ENCODE measurements at regions not wholly inside any gene's neighbourhood (a gene's known extent, or its start where the extent isn't known, plus 50 kb on each side); places are given as distances from the start of the nearest gene placed in this dataset.
"Not testable (repeated sequence)": the region's sequence is repeated elsewhere in the genome, so short reads cannot be mapped to it uniquely, and the experiment has no call there.

DNA sequence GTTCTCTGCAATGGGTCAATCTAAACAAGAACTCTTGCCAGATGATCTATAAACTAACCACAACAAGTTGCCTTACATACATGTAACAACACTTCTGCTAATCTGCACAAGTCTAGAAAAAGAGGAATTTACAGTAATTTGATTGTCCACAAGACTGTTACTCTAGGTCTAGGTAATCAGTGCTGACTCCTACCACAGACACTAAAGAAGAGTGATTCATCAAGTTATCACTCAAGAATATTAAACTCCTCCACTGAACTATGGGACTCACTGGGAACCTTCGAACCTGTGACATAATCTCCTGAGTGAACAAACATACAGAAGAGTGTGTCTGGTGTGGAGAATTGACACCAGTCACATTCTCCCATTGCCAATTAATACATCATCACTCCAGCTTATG lies 138.3 kb downstream of the ANXA2 start:
- DNase-seq (ENCODE audit: low read depth, low spot score) = no peak

DNA sequence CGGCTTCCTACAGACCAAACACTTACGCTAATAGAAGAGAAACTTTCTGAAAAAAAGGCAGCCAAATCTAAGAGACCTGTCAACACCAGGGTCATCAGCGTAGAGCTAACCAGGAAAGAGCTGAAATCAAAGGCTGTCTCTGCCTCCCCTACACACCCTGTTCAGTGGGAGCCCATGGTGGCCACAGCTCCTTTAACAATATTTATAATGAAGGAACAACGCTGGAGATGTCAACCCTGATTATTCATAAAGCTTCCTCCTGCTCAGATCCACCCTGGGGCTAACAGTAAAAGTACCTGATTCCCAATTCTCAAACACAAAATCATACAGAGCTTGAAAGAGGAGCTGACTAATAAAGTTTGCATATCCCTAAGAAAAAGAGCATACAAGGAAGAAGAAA lies 133.7 kb downstream of the ANXA2 start:
- no peak for DNase-seq (ENCODE audit: low read depth, low spot score)

DNA sequence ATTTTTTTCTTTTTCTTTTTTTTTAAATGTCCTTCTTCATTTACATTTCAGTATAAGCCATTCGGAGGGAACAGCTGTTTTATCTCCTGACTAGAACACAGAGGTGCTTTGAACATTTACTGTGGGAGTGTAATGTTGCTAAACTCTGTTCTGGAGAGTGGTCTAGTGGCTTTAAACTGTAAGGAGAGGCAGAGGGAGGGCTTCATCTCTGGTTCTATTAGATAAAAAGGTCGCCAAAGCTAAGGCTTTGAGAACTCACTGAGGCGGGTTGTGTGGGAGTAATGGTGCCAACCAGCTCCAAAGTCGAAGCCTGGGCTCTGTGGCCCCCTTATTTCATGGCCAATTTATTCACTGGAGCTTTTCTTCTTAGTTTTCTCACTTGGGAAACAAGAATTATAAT lies 133.2 kb downstream of the ANXA2 start:
- no peak for DNase-seq (ENCODE audit: low read depth, low spot score)

DNA sequence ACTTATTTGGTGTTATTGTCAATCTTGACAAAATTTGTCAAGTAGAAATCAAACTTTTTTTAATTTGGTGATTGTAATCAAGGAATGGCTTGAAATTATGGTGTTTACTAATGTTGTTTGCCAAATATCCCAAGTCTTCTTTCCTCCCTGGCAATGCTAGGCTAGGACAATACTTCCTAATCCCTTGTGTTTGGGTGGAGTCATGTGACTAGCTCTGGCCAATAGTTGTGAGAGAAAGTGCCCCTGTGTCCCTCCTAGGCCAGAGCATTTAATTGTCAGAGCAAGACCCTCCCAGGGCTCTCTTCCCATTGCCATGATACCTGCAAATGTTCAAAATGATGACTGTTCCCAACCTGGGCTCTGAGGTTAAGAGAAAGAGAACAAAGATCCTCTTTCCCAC lies 132.7 kb downstream of the ANXA2 start:
- DNase-seq (ENCODE audit: low read depth, low spot score) = no peak

DNA sequence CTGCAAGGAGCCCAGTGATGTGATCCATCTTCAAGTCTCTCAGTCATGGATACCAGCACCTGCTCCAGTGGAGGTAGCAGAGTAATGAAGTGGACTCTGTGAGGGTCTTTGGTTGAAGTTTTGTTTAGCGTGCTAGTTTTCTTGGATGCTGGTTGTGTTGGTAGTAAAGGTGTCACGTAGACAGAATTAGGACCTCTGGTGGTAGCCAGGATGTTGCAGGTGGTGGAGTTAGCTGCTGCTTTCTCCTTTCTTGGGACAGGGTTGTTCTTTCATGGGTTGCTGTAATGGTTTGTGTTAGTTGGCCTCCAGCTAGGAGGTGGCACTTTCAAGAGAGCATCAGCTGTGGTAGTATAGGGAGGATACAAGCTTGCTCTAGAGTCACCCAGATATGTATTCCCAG lies 125.2 kb downstream of the ANXA2 start:
- no peak for DNase-seq (ENCODE audit: low read depth, low spot score)

DNA sequence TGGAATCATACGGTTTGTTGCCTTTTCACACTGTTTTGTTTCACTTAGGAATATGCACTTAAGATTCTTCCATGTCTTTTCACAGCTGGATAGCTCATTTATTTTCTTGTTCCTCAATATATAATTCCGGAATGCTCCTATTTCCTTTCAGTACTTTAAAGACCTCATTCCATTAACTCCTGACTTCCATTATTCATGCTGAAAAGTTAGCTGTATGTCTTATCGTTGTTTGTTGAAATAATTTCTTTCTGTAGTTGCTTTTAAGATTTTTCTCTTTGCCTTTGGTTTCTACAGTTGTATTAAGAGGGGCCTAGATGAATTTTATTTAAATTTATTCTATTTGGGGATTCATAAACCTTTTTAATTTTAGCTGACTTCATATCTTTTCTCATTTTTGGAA lies 122.2 kb downstream of the ANXA2 start:
- DNase-seq (ENCODE audit: low read depth, low spot score) = no peak

DNA sequence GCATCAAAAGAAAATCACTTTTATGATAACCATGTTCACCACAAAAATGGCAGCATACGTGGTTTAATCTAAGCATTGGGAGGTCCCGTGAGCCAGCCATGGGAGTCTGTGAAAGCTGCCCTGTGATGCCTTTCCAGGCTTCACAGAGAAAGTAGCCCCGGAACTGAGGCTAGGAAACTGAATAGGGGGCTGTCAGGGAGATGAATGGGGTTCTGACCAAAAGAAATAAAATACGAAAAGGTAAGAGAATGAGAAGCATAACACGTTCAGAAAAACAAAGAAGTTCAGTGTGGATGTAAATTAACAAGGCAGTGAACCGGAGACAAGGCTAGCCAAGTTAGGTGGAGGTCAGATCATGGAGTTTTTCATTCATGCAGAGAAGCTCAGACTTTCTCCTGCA lies 118.9 kb downstream of the ANXA2 start:
- no peak for DNase-seq (ENCODE audit: low read depth, low spot score)

DNA sequence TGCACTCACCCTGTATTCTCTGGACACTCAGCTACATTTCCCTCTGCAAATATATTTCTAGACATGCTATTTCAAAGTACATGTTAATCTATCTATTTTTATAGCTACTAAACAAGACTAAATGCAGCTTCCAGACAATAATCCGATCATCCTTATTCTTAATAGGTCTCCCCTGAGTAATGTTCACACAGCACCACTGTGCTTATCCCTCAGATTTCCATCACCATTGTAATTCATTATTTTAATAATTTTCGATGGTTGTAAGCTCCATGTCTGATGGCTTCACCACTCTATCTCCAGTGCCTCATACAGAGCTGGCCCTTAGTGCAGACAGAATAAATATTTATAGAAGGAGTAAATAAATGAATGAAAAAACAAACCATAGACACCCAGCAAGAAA lies 117.5 kb downstream of the ANXA2 start:
- no peak for DNase-seq (ENCODE audit: low read depth, low spot score)

DNA sequence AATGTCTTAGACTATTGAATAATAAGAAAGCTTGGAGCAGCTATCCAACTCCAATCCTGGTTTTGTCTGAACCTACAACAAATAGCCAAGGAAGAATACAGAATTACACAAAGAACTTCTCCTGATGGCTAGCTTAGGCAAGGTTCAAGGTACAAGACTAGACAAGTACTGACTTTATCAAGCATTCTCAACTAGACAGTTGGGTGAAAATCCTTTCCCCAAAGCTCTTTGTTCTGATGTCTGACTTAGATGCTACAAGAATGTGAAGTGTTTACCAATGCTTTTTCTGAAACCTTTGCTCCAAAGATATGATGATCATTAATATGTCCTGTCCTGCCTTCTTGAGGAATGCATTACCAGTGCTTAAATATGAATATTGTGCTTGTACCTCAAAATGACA lies 113.8 kb downstream of the ANXA2 start:
- no peak for DNase-seq (ENCODE audit: low read depth, low spot score)

DNA sequence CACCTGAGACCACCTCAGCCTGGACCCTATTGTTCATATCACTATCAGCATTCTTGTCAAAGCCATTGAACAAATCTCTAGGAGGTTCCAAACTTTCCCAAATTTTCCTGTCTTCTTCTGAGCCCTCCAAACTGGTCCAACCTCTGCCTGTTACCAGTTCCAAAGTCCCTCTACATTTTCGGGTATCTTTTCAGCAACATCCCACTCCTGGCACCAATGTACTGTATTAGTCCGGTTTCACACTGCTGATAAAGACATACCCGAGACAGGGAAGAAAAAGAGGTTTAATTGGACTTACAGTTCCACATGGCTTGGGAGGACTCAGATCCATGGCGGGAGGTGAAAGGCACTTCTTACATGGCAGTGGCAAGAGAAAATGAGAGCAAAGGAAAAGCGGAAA lies 101.9 kb downstream of the ANXA2 start:
- DNase-seq (ENCODE audit: low read depth, low spot score) = not testable (repeated sequence)

DNA sequence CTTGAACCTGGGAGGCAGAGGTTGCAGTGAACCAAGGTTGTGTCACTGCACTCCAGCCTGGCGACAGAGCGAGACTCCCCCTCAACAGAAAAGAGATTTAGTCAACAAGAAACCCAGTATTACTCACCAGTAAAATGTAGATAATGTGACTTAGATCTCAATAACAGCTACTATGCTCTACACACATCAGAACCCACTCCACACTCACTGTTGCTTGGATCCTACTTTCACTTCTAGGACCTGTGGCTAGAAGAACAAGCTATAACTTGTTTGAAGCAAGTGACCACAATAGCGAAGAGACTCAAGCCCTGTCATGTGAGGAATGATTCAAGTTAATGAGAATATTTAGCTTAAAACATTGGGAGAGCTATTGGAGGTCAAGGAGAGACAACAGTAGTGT lies 100.7 kb downstream of the ANXA2 start:
- no peak for DNase-seq (ENCODE audit: low read depth, low spot score)

Data from astrocyte of the hippocampus (primary cell).